Endothelial cell of umbilical vein (primary cell): ENCODE measurements at regions not wholly inside any gene's neighbourhood (a gene's known extent, or its start where the extent isn't known, plus 50 kb on each side); places are given as distances from the start of the nearest gene placed in this dataset.

ENCODE experiments used
- BruUV-seq: library from RNA; stranded (reverse); fragments of 400-500 nt; replicated peaks from 2 replicates; lab custom pipeline; 2021; lab: Mats Ljungman, UMichigan
- CTCF ChIA-PET: fragments of 300-600, 350-600 bp; sonication (Branson Sonifier 250); formaldehyde crosslinking; loops from one replicate; lab custom pipeline; 2021; ENCODE audit warnings: antibody characterized with exemption, inconsistent platforms; lab: Charles Lee
- POLR2A ChIA-PET: fragments of 300-600, 350-600 bp; sonication (Branson Sonifier 250); formaldehyde crosslinking; loops from one replicate; lab custom pipeline; 2021; ENCODE audit warnings: antibody characterized with exemption, inconsistent platforms; lab: Charles Lee
- DNase-seq: peaks from one replicate; pipeline ENCODE4 v3.0.0-alpha.2; 2011; ENCODE audit warnings: low read depth, low spot score
- FAIRE-seq: peaks from 2 replicates; lab custom pipeline; 2011; peaks lifted over from hg19 to GRCh38; lab: Jason Lieb, UNC
- H2AFZ ChIP-seq: 2 replicates; pipeline ENCODE4 v1.6.0; 2012; ENCODE audit warnings: low read depth, low read length, control low read depth, inconsistent platforms
- H3K27ac ChIP-seq: 2 replicates; pipeline ENCODE4 v1.5.1; 2011; ENCODE audit warnings: low read depth, mild to moderate bottlenecking, control low read depth, low read length, moderate library complexity; ENCODE audit not compliant: insufficient read depth
- H3K27me3 ChIP-seq, 2 experiments: 2 replicates each; pipeline versions ENCODE4 v1.6.0 to v1.6.1; 2011; ENCODE audit warnings: low read length in 2 of 2, mixed read lengths in 1 of 2; ENCODE audit not compliant: control insufficient read depth in 2 of 2, insufficient read depth in 2 of 2
- H3K36me3 ChIP-seq, 2 experiments: 2 replicates in 1 of 2; 3 replicates in 1 of 2; pipeline ENCODE4 v1.5.1; 2011; ENCODE audit warnings: low read length in 2 of 2, mild to moderate bottlenecking in 1 of 2, moderate library complexity in 1 of 2; ENCODE audit not compliant: control insufficient read depth in 2 of 2, insufficient read depth in 2 of 2; ENCODE audit errors: extremely low read depth in 1 of 2
- H3K4me1 ChIP-seq: 3 replicates; pipeline ENCODE4 v1.5.1; 2011; ENCODE audit warnings: mild to moderate bottlenecking, low read length; ENCODE audit not compliant: control insufficient read depth, insufficient read depth; ENCODE audit errors: extremely low read depth
- H3K4me2 ChIP-seq: 2 replicates; pipeline ENCODE4 v1.6.1; 2011; ENCODE audit warnings: low read length, control low read depth, mixed read lengths; ENCODE audit not compliant: insufficient read depth
- H3K4me3 ChIP-seq, 3 experiments: fragments of 200-600 bp in 1 of 3; sonication (generic), shearing (Covaris generic) in 1 of 3; replicated peaks in 1 of 3; 2 replicates each; pipeline ENCODE4 v1.5.1; 2011 to 2016; ENCODE audit warnings: control low read depth in 3 of 3, low read length in 3 of 3, mild to moderate bottlenecking in 2 of 3, inconsistent platforms in 1 of 3, low read depth in 1 of 3, moderate library complexity in 1 of 3; ENCODE audit not compliant: insufficient read depth in 1 of 3
- H3K79me2 ChIP-seq: 2 replicates; pipeline ENCODE4 v1.6.0; 2012; ENCODE audit warnings: low read length, inconsistent platforms; ENCODE audit not compliant: control insufficient read depth, insufficient read depth
- H3K9ac ChIP-seq: replicated peaks from 2 replicates; pipeline ENCODE3; 2011; ENCODE audit warnings: low read length, control low read depth; ENCODE audit not compliant: insufficient read depth; ENCODE audit errors: extremely low read depth
- H3K9me1 ChIP-seq: replicated peaks from 3 replicates; pipeline ENCODE4 v1.6.0; 2011; ENCODE audit warnings: mild to moderate bottlenecking, low read length; ENCODE audit not compliant: control insufficient read depth, insufficient read depth; ENCODE audit errors: extremely low read depth
- H3K9me3 ChIP-seq: replicated peaks from 2 replicates; pipeline ENCODE4 v1.5.1; 2012; ENCODE audit warnings: low read length, inconsistent platforms; ENCODE audit not compliant: control insufficient read depth, insufficient read depth
- H4K20me1 ChIP-seq: replicated peaks from 2 replicates; pipeline ENCODE3; 2011; ENCODE audit warnings: mild to moderate bottlenecking, low read length; ENCODE audit not compliant: control insufficient read depth, insufficient read depth; ENCODE audit errors: extremely low read depth
- EZH2 ChIP-seq: IDR thresholded peaks from 2 replicates; pipeline ENCODE4 v1.6.1; 2012; ENCODE audit warnings: borderline replicate concordance, low read depth, mild to moderate bottlenecking, moderate library complexity, low read length, inconsistent platforms; ENCODE audit not compliant: severe bottlenecking
- FOS ChIP-seq: IDR thresholded peaks from 2 replicates; pipeline ENCODE4 v1.6.1; 2011; ENCODE audit warnings: mild to moderate bottlenecking, low read length, moderate library complexity, borderline replicate concordance; ENCODE audit not compliant: insufficient read depth
- GATA2 ChIP-seq: IDR thresholded peaks from 2 replicates; pipeline ENCODE4 v1.7.0; 2011; ENCODE audit warnings: low read depth, mild to moderate bottlenecking, moderate library complexity, mixed read lengths, low read length; ENCODE audit not compliant: insufficient read length, insufficient read depth
- JUN ChIP-seq: IDR thresholded peaks from 2 replicates; pipeline ENCODE4 v1.6.1; 2011; ENCODE audit warnings: borderline replicate concordance, low read depth; ENCODE audit not compliant: insufficient read length, insufficient read depth
- MYC ChIP-seq: IDR thresholded peaks from one replicate; pipeline ENCODE4 v1.6.1; 2011; ENCODE audit warnings: mild to moderate bottlenecking, low read depth, low read length
- POLR2A ChIP-seq: IDR thresholded peaks from 2 replicates; pipeline ENCODE4 v1.6.1; 2012; ENCODE audit warnings: low read depth, mild to moderate bottlenecking, control low read depth, low read length
- POLR2AphosphoS5 ChIP-seq: IDR thresholded peaks from 2 replicates; pipeline ENCODE4 v1.6.1; 2012; ENCODE audit warnings: low read depth, mild to moderate bottlenecking, control low read depth, low read length, moderate library complexity; ENCODE audit not compliant: insufficient read depth
- dilution Hi-C: fragments of 300-500 bp; cut with MboI; formaldehyde crosslinking; loops from one replicate; pipeline ENCODE4 v1.15.0; 2019; ENCODE audit warnings: low sequenced_read_pairs; ENCODE audit not compliant: extremely low pct_ligation_motif_present
- intact Hi-C: fragments of 100-400 bp; cut with micrococcal nuclease; formaldehyde crosslinking; loops from one replicate; pipeline ENCODE4 v1.10.0; 2022
- TF ChIP-seq, protein P1 (sequence below): IDR thresholded peaks from 2 replicates; pipeline ENCODE4 v1.6.1; 2011; ENCODE audit not compliant: insufficient read depth, insufficient read length
- TF ChIP-seq, protein P2 (sequence below), 2 donors: IDR thresholded peaks; 1 replicate in 1 of 2; 2 replicates in 1 of 2; pipeline ENCODE4 v1.5.1; 2011; ENCODE audit warnings: low read length in 2 of 2, mild to moderate bottlenecking in 2 of 2, moderate library complexity in 2 of 2, control low read depth in 1 of 2, inconsistent platforms in 1 of 2, low read depth in 1 of 2; ENCODE audit not compliant: insufficient read depth in 1 of 2; ENCODE audit errors: extremely low read depth in 1 of 2

DNA sequence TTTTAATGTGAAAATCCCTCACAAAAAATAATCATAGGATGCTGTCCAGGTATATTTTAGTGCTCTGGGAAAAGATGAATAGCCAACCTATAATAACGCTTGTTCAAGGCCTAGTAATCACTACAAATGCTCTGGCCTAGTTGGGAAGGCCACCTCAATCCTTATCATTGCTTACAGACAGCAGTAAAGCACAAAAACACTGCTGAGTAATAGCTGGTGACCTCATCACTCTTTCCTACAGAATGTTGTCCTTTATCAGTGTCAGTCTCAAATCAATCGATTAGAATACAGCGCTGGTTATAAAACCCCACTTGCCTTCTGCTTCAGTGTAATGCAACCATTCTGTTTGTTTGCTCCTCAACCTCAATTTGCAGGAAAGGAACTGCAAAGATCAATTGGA, 72.6 kb upstream of the STEAP1 start:
- no peak for FAIRE-seq

More for the DNA sequence above, 72.6 kb upstream of the STEAP1 start:
- intact Hi-C loops (no loop called here), dilution Hi-C loops (no loop called here)
- H3K4me3 ChIP-seq, result no peak overlapping the region
- no peaks in the 10 kb centered on the region for H3K9me3 ChIP-seq
- no peak for DNase-seq
- H3K9me1 ChIP-seq, result no peaks in the 10 kb centered on the region
- H3K36me3 ChIP-seq, result no peaks in the 10 kb centered on the region
- no peaks in the 10 kb centered on the region for H3K79me2 ChIP-seq
- no TSS peak for BruUV-seq
- ChIA-PET CTCF (no interaction called here), POLR2A (no interaction called here)
- H3K9ac ChIP-seq, result no peak overlapping the region
- H3K4me2 ChIP-seq, result no peak overlapping the region
- no peaks in the 10 kb centered on the region for H3K27me3 ChIP-seq
- TF ChIP-seq FOS (no peak), POLR2A (no peak), JUN (no peak), POLR2AphosphoS5 (no peak), MYC (no peak), GATA2 (no peak), EZH2 (no peak)
- TF ChIP-seq, protein P1, sequence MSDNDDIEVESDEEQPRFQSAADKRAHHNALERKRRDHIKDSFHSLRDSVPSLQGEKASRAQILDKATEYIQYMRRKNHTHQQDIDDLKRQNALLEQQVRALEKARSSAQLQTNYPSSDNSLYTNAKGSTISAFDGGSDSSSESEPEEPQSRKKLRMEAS, result no peak
- TF ChIP-seq, protein P2, sequence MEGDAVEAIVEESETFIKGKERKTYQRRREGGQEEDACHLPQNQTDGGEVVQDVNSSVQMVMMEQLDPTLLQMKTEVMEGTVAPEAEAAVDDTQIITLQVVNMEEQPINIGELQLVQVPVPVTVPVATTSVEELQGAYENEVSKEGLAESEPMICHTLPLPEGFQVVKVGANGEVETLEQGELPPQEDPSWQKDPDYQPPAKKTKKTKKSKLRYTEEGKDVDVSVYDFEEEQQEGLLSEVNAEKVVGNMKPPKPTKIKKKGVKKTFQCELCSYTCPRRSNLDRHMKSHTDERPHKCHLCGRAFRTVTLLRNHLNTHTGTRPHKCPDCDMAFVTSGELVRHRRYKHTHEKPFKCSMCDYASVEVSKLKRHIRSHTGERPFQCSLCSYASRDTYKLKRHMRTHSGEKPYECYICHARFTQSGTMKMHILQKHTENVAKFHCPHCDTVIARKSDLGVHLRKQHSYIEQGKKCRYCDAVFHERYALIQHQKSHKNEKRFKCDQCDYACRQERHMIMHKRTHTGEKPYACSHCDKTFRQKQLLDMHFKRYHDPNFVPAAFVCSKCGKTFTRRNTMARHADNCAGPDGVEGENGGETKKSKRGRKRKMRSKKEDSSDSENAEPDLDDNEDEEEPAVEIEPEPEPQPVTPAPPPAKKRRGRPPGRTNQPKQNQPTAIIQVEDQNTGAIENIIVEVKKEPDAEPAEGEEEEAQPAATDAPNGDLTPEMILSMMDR (IDR thresholded peaks at IDR 0.05; ENCODE audit: extremely low read depth in 1 of 2, insufficient read depth in 1 of 2, low read depth in 1 of 2, low read length in 2 of 2), result no peak
- H3K27ac ChIP-seq, result no peak overlapping the region
- no peak overlapping the region for H2AFZ ChIP-seq
- H3K4me1 ChIP-seq, result no peaks in the 10 kb centered on the region
- H4K20me1 ChIP-seq, result no peaks in the 10 kb centered on the region
